Osteoblast (primary cell): ENCODE measurements at regions not wholly inside any gene's neighbourhood (a gene's known extent, or its start where the extent isn't known, plus 50 kb on each side); places are given as distances from the start of the nearest gene placed in this dataset.

ENCODE experiments used
- DNase-seq: peaks from one replicate; pipeline ENCODE4 v3.0.0; 2011; ENCODE audit warnings: low spot score, mixed read lengths; ENCODE audit not compliant: insufficient read length; ENCODE audit errors: missing footprints
- H2AFZ ChIP-seq: 2 replicates; pipeline ENCODE4 v1.6.0; 2011; ENCODE audit warnings: mild to moderate bottlenecking, low read length
- H3K27ac ChIP-seq: 2 replicates; pipeline ENCODE4 v1.5.1; 2011; ENCODE audit warnings: mild to moderate bottlenecking, low read depth, low read length, moderate library complexity
- H3K27me3 ChIP-seq: 2 replicates; pipeline ENCODE4 v1.6.0; 2012; ENCODE audit warnings: mild to moderate bottlenecking, control low read depth, inconsistent platforms, low read length, moderate library complexity; ENCODE audit not compliant: insufficient read depth
- H3K36me3 ChIP-seq: 2 replicates; pipeline ENCODE4 v1.5.1; 2011; ENCODE audit warnings: mild to moderate bottlenecking, low read length, control low read depth, moderate library complexity; ENCODE audit not compliant: insufficient read depth
- H3K4me1 ChIP-seq: 2 replicates; pipeline ENCODE4 v1.5.1; 2011; ENCODE audit warnings: mild to moderate bottlenecking, low read length, control low read depth, moderate library complexity; ENCODE audit not compliant: insufficient read depth
- H3K4me2 ChIP-seq: 2 replicates; pipeline ENCODE4 v1.6.0; 2011; ENCODE audit warnings: mild to moderate bottlenecking, low read length; ENCODE audit not compliant: insufficient read depth
- H3K4me3 ChIP-seq: fragments of 200-600 bp; sonication (generic); 3 replicates; pipeline ENCODE4 v1.5.1; 2012; ENCODE audit warnings: mild to moderate bottlenecking, low read length, inconsistent platforms; ENCODE audit not compliant: insufficient read depth
- H3K79me2 ChIP-seq: 2 replicates; pipeline ENCODE4 v1.6.0; 2012; ENCODE audit warnings: mild to moderate bottlenecking, low read length, control low read depth, inconsistent platforms; ENCODE audit not compliant: insufficient read depth
- H3K9me3 ChIP-seq: 2 replicates; pipeline ENCODE4 v1.5.1; 2011; ENCODE audit warnings: low read depth, low read length, control low read depth
- H4K20me1 ChIP-seq: 2 replicates; pipeline ENCODE4 v1.6.0; 2012; ENCODE audit warnings: mild to moderate bottlenecking, low read length, control low read depth; ENCODE audit not compliant: insufficient read depth
- CTCF ChIP-seq: IDR thresholded peaks from 2 replicates; pipeline ENCODE4 v1.5.1; 2011; ENCODE audit warnings: mild to moderate bottlenecking, low read depth, low read length, moderate library complexity; ENCODE audit errors: extremely low read depth

GRCh38 chr6:153488267-153488666 lies 357.2 kb upstream of the RGS17 start:
- Histone ChIP-seq H3K4me1 (no peaks in the 10 kb centered on the region), H4K20me1 (no peaks in the 10 kb centered on the region), H3K9me3 (no peaks in the 10 kb centered on the region), H3K4me2 (no peak overlapping the region), H3K36me3 (no peaks in the 10 kb centered on the region), H2AFZ (no peak overlapping the region), H3K4me3 (no peak overlapping the region), H3K79me2 (no peaks in the 10 kb centered on the region), H3K27me3 (no peaks in the 10 kb centered on the region), H3K27ac (no peak overlapping the region)
- DNase-seq = no peak
- no peak for TF ChIP-seq CTCF

DNA sequence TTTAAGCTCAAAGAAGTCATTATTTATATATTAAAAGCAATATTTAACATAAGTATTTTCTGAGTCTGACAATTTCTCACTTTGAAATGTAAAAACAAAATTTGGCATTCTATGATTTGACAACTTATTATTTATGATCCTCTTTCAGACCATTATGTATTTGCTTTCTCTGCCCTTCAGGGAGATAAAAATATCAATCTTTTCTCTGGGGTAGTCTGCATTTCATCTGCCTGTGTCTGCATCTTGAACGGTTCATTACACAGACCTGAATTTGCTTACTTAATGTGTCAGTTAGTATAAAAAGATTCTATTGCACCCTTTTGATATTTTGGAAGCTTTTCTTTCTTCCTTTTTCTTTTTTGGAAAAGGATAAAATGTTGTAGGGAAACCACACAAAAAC lies 354.0 kb upstream of the RGS17 start:
- Histone ChIP-seq H3K27ac (no peak overlapping the region), H3K27me3 (no peaks in the 10 kb centered on the region), H3K4me3 (no peak overlapping the region), H3K9me3 (no peaks in the 10 kb centered on the region), H3K79me2 (no peaks in the 10 kb centered on the region), H4K20me1 (no peaks in the 10 kb centered on the region), H3K36me3 (no peaks in the 10 kb centered on the region), H3K4me1 (no peaks in the 10 kb centered on the region), H3K4me2 (no peak overlapping the region), H2AFZ (no peak overlapping the region)
- no peak for DNase-seq
- no peak for TF ChIP-seq CTCF

DNA sequence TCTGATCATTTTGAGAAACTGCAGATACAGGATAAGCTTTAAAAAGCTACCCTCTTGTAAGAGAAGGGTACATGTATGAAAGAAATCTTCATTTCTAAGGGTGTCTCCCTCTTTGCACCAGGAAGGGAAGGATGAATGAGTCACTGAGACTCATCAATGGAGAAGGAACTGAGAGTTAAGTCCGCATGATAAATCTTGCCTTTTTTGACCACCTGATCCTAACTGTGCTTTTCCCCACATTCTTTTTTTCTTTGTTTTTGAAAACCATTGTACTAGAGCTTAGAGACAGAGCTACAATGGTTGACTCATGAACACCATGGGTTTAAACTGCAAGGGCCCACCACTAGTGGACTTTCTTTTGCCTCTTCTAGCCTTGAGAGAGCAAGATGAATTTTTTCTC lies 353.0 kb upstream of the RGS17 start:
- no peak for TF ChIP-seq CTCF
- Histone ChIP-seq H2AFZ (no peak overlapping the region), H3K36me3 (no peaks in the 10 kb centered on the region), H3K4me2 (no peak overlapping the region), H3K9me3 (no peaks in the 10 kb centered on the region), H3K4me3 (no peak overlapping the region), H4K20me1 (no peaks in the 10 kb centered on the region), H3K27me3 (no peaks in the 10 kb centered on the region), H3K27ac (no peak overlapping the region), H3K4me1 (no peaks in the 10 kb centered on the region), H3K79me2 (no peaks in the 10 kb centered on the region)
- DNase-seq = no peak

- Histone ChIP-seq H3K79me2 (no peaks in the 10 kb centered on the region), H3K9me3 (no peaks in the 10 kb centered on the region), H3K27ac (no peak overlapping the region), H3K4me2 (no peak overlapping the region), H3K36me3 (no peaks in the 10 kb centered on the region), H2AFZ (no peak overlapping the region), H3K4me3 (no peak overlapping the region), H4K20me1 (no peaks in the 10 kb centered on the region), H3K27me3 (no peaks in the 10 kb centered on the region), H3K4me1 (no peaks in the 10 kb centered on the region)
- DNase-seq = no peak
- no peak for TF ChIP-seq CTCF
These were observed 345.2 kb upstream of the RGS17 start for GRCh38 chr6:153476243-153476642.
